Gastrocnemius medialis (tissue), 4 donors: ENCODE measurements at regions not wholly inside any gene's neighbourhood (a gene's known extent, or its start where the extent isn't known, plus 50 kb on each side); places are given as distances from the start of the nearest gene placed in this dataset.

ENCODE experiments used
- ATAC-seq, 2 donors: fragments of 150-250 bp; one replicate each; pipeline ENCODE4 v1.9.1; 2016
- DNase-seq, 2 donors: peaks; one replicate each; pipeline ENCODE4 v3.0.0-alpha.2; 2019
- H3K27ac ChIP-seq, 4 donors: fragments of 200-600 bp; sonication (generic); 1 replicate in 1 of 4; 2 replicates in 3 of 4; pipeline ENCODE4 v1.5.1; 2016 to 2018; ENCODE audit warnings: mild to moderate bottlenecking in 2 of 4, moderate library complexity in 1 of 4
- H3K27me3 ChIP-seq, 3 donors: fragments of 200-600 bp; sonication (generic) in 2 of 3; 1 replicate in 1 of 3; 2 replicates in 2 of 3; pipeline versions ENCODE4 v1.5.1 to v1.6.0; 2016 to 2019; ENCODE audit warnings: mild to moderate bottlenecking in 1 of 3, moderate library complexity in 1 of 3
- H3K36me3 ChIP-seq, 2 donors: fragments of 200-600 bp; sonication (generic) in 1 of 2; one replicate each; pipeline ENCODE4 v1.5.1; 2017 to 2018
- H3K4me1 ChIP-seq, 2 donors: fragments of 200-600 bp; sonication (generic) in 1 of 2; one replicate each; pipeline ENCODE4 v1.5.1; 2016 to 2017; ENCODE audit warnings: mild to moderate bottlenecking in 2 of 2
- H3K4me3 ChIP-seq, 4 donors: fragments of 200-600 bp; sonication (generic) in 3 of 4; 1 replicate in 1 of 4; 2 replicates in 3 of 4; pipeline ENCODE4 v1.5.1; 2016 to 2019; ENCODE audit warnings: mild to moderate bottlenecking in 2 of 4
- H3K9me3 ChIP-seq, 3 donors: fragments of 200-600 bp; sonication (generic) in 2 of 3; 1 replicate in 1 of 3; 2 replicates in 2 of 3; pipeline ENCODE4 v1.5.1; 2016 to 2019
- CTCF ChIP-seq, 5 experiments: fragments of 450-650 bp in 3 of 5; fragments of 200-600 bp in 2 of 5; sonication (generic) in 2 of 5; IDR thresholded peaks in 4 of 5; conservative IDR thresholded peaks in 1 of 5; 1 replicate in 4 of 5; 2 replicates in 1 of 5; pipeline ENCODE4 v1.5.1; 2016 to 2019; ENCODE audit warnings: antibody characterized with exemption in 5 of 5, mild to moderate bottlenecking in 3 of 5, moderate library complexity in 3 of 5
- POLR2A ChIP-seq, 2 donors: fragments of 450-650 bp; IDR thresholded peaks; one replicate each; pipeline ENCODE4 v1.6.1; 2017; ENCODE audit warnings: antibody characterized with exemption in 2 of 2, mild to moderate bottlenecking in 2 of 2, moderate library complexity in 2 of 2
- in situ Hi-C, 4 donors: fragments of 200-750 bp; cut with MboI; loops; one replicate each; pipeline versions ENCODE4 v1.15.0 to v1.8.0; 2017; ENCODE audit warnings: low sequenced_read_pairs in 4 of 4
- intact Hi-C: fragments of 100-400 bp; cut with DNase I; formaldehyde crosslinking; loops from one replicate; pipeline ENCODE4 v1.15.1; 2023; ENCODE audit warnings: low total_unique reads

- ATAC-seq (no peak), DNase-seq (no peak)
- intact Hi-C loops = no loop called here
Observed at GRCh38 chr18:39841482-39842365, 2113.3 kb upstream of the PIK3C3 start.

GRCh38 chr18:39840856-39841481 is 2114.1 kb upstream of the PIK3C3 start:
- no peak overlapping the region for H3K27ac ChIP-seq
- intact Hi-C loops (no loop called here), in situ Hi-C loops (no loop called here)
- ATAC-seq (no peak), DNase-seq (no peak)
- peaks cover 0 to 9% (median 5%) of the 10 kb centered on the region in 3 donors for H3K27me3 ChIP-seq
- H3K36me3 ChIP-seq = no peaks in the 10 kb centered on the region
- no peak for TF ChIP-seq CTCF (IDR thresholded peaks at IDR 0.05 in 4 of 5, conservative IDR thresholded peaks at IDR 0.05 in 1 of 5)
- no peak for TF ChIP-seq POLR2A (IDR thresholded peaks at IDR 0.05)
- no peaks in the 10 kb centered on the region for H3K4me1 ChIP-seq
- no peaks in the 10 kb centered on the region for H3K9me3 ChIP-seq
- H3K4me3 ChIP-seq = peak overlapping the region in 1 of 4 donors; percentile 21

More at GRCh38 chr18:39841482-39842365, 2113.3 kb upstream of the PIK3C3 start:
- no peak for TF ChIP-seq CTCF (IDR thresholded peaks at IDR 0.05 in 4 of 5, conservative IDR thresholded peaks at IDR 0.05 in 1 of 5)
- no peak for TF ChIP-seq POLR2A (IDR thresholded peaks at IDR 0.05)
- peaks cover 0 to 9% (median 5%) of the 10 kb centered on the region in 3 donors for H3K27me3 ChIP-seq
- peak overlapping the region in 2 of 4 donors; percentile 21 to 22 for H3K4me3 ChIP-seq
- H3K9me3 ChIP-seq = no peaks in the 10 kb centered on the region
- H3K4me1 ChIP-seq = no peaks in the 10 kb centered on the region
- H3K36me3 ChIP-seq = no peaks in the 10 kb centered on the region
- in situ Hi-C loops = no loop called here
- H3K27ac ChIP-seq = no peak overlapping the region

- DNase-seq = no peak
- ATAC-seq = no peak
- no peaks in the 10 kb centered on the region for H3K4me1 ChIP-seq
- no peak overlapping the region for H3K27ac ChIP-seq
- intact Hi-C loops (no loop called here), in situ Hi-C loops (no loop called here)
- H3K36me3 ChIP-seq = no peaks in the 10 kb centered on the region
- peaks cover 0 to 9% (median 5%) of the 10 kb centered on the region in 3 donors for H3K27me3 ChIP-seq
- H3K9me3 ChIP-seq = no peaks in the 10 kb centered on the region
- no peak overlapping the region for H3K4me3 ChIP-seq
- TF ChIP-seq POLR2A (IDR thresholded peaks at IDR 0.05) (no peak), CTCF (IDR thresholded peaks at IDR 0.05 in 4 of 5, conservative IDR thresholded peaks at IDR 0.05 in 1 of 5) (no peak)
Observed at GRCh38 chr18:39840406-39840805, 2114.6 kb upstream of the PIK3C3 start.

DNA sequence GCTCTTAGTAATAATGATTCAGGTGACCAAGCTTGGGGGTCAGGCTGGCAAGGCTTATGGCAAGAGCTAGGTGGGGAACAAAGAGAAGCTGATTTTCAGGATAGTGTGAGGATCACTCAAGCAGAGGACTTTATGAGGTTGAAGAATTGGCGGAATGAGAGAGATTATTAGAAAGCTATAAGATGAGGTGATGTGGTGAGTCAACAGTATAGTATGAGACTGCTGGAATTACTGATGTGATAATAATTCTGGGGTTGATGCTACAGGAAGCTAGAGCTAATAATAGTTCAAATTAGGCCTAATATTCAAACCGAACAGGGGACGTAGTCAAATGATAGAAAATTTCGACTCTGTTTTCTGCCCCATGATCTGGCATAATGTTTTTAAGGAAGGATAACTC is 2115.3 kb upstream of the PIK3C3 start:
- DNase-seq = no peak

More for the DNA sequence above, 2115.3 kb upstream of the PIK3C3 start:
- in situ Hi-C loops (no loop called here), intact Hi-C loops (no loop called here)
- Histone ChIP-seq H3K36me3 (no peaks in the 10 kb centered on the region), H3K27me3 (peaks cover 0 to 9% (median 5%) of the 10 kb centered on the region in 3 donors), H3K4me3 (no peak overlapping the region), H3K27ac (no peak overlapping the region), H3K9me3 (no peaks in the 10 kb centered on the region), H3K4me1 (no peaks in the 10 kb centered on the region)
- TF ChIP-seq CTCF (IDR thresholded peaks at IDR 0.05 in 4 of 5, conservative IDR thresholded peaks at IDR 0.05 in 1 of 5) (no peak), POLR2A (IDR thresholded peaks at IDR 0.05) (no peak)
- ATAC-seq = no peak
